ENCODE measurements at regions not wholly inside any gene's neighbourhood (a gene's known extent, or its start where the extent isn't known, plus 50 kb on each side); places are given as distances from the start of the nearest gene placed in this dataset.

GRCh38 chr10:106175760-106176377, 988.6 kb downstream of the SORCS1 start:
- no peak for DNase-seq

- DNase-seq, result no peak
These were observed 990.7 kb downstream of the SORCS1 start for GRCh38 chr10:106173838-106174237.

DNA sequence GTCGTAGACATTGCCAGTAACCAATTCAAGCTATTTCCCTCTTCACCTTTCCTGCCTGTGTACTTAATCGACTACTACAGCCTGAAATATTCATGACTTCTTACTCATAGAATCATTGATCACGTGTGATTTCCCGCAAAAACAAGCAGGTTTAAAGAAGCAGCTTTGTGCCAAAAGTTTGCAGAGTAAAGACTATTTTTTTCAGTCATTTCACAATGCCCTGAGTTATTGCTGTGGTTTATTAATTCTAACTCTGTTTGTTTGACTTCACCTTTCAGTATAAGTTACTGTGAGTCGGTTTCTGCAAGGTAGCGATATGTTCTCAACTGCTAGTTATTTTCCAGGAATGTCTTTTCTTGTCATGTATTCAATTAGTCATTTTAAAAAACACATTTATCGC, 995.3 kb downstream of the SORCS1 start:
- DNase-seq, result no peak

DNA sequence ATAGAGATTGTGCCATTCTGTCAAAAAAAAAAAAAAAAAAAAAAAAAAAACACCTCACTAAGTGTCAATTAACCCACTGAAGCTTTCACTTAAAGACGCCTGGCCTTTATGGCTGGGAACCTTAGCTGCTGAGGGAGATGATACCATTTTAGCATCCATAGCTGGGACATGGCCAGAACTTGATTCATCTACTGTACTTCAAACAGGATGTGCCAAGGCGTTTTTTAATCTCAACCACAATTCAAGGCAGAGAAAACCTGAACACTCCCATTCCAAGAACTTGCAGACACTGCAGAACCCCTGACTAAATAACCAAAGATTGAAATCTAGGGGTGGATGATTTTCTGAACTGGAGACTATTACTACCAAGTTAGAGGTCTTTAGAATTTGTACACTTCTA, 996.6 kb downstream of the SORCS1 start:
- no peak for DNase-seq

DNA sequence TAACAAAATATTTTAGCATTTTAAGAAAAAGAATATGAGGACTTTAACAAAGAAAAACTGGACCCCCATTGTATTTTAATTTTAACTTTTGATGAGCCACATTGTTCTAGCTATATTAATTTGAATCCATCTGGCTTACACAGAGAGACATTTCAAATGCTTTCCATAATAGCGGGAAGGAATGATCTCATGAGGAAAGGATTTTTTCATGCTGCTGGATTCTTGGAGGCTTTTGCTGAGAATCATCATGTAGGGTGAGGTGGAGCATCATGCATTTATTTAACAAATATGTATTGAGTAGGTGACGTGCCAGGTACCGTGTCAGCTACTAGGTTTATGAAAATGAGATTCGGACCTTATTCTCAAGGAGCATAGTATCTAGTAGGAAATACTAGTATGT, 1006.3 kb downstream of the SORCS1 start:
- no peak for DNase-seq

- no peak for DNase-seq
These were observed 1017.5 kb downstream of the SORCS1 start for GRCh38 chr10:106147021-106147420.

DNA sequence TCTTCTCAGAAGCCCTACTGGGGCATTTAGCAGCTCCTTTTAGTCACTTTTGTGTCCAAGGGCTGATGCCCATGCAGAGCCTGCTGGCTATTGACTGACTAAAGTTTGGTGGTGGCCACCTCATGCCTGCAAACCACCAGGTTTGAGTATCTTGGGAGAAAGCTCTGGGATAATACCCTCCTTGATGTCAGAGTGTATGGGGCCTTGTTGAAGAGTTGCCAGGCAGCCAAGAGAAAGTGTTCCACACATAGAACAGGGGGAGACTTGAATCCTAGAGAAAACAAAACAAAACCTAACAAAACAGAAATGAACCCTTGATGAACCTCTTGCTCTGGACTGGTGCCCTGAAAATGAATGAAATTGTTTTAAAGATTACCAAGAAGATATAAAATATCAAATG, 1024.6 kb downstream of the SORCS1 start:
- no peak for DNase-seq

DNA sequence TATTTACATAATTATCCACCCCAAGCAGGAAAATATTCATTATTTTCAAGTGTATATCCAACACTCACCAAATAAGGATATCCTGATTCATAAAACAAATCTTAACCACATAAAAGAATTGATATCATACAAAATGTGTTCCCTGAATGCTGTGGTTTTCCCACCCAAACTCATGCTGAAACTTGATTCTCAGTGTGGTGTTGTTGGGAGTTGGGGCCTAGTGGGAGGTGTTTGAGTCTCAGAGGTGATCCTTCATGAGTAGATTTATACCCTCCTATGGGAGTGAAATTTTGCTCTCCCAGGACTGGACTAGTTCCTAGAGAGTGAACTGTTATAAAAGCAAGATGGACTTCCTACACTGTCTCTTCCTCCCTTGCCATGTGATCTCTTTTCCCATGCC, 1028.3 kb downstream of the SORCS1 start:
- no peak for DNase-seq

DNA sequence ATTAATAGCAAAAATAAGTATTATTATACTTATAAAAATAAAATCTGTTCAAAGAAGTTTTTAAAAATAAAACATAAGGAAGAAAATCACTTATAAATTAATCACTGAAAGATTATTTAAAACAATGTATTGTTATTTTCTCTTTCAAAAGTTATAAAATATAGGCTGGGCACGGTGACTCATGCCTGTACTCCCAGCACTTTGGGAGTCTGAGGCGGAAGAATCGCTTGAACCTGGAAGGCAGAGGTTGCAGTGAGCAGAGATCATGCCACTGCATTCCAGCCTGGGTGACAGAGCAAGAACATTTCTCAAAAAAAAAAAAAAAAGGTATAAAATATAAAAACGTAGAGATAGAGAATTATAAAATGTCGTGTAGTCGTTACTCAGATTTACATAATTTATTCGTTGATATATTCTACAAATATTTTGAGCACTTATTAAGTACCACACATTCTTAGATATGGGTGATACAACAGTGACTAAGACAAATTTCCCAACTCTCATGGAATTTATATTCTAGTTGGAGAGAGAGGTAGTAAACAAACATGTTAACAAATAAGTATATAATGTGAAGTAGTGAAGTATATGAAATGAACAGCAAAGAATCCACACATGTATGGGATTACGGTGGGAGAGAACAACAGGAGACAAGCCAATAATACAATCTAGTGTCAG, 1030.0 kb downstream of the SORCS1 start:
- DNase-seq, result no peak

- no peak for DNase-seq
These were observed 1031.1 kb downstream of the SORCS1 start for GRCh38 chr10:106133451-106133850.

DNA sequence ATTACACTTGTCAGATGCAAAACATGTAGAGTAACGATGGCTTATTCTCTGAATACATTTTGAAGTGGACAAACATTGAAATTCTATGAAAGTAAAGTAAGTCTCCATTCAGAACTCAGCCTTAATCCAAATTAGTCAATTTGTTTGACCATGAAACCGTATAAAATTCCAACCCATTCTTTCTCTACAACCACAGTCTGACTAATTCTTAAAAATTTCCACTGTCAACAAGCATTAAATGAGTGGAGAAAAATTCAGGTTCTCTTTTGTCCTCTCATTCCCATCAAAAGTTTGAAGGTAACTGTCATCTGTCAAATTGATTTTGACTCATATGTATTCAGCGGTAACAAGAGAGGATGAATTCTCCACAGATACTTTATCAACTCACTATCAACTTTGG, 1031.5 kb downstream of the SORCS1 start:
- DNase-seq, result no peak

- no peak for DNase-seq
These were observed 1049.8 kb downstream of the SORCS1 start for GRCh38 chr10:106114656-106115186.

DNA sequence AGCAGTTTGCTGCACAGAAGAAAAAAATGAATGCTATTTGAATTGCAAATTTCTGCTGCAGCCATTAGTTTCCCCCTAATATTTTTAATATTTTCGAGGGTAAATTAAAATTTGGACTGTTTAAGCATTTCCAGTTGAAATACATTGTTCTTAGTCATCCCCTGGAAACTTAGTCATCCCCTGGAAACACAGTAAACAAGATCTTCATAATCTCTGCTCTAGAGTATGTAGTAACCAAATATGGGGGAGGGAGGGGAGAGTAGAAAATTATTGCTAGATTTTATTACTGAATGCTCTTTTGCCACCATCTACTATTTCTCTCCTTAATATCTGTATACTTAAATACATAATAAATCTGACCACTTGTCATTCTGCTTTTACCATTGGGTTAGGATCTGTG, 1053.3 kb downstream of the SORCS1 start:
- DNase-seq, result no peak

GRCh38 chr10:106107706-106108105, 1056.8 kb downstream of the SORCS1 start:
- no peak for DNase-seq

- no peak for DNase-seq
These were observed 1058.4 kb downstream of the SORCS1 start for GRCh38 chr10:106106114-106106513.

- DNase-seq, result no peak
These were observed 1074.7 kb downstream of the SORCS1 start for GRCh38 chr10:106089855-106090254.

- DNase-seq, result no peak
These were observed 1078.1 kb downstream of the SORCS1 start for GRCh38 chr10:106086391-106086790.

GRCh38 chr10:106083572-106083971, 1080.9 kb downstream of the SORCS1 start:
- DNase-seq, result no peak

DNA sequence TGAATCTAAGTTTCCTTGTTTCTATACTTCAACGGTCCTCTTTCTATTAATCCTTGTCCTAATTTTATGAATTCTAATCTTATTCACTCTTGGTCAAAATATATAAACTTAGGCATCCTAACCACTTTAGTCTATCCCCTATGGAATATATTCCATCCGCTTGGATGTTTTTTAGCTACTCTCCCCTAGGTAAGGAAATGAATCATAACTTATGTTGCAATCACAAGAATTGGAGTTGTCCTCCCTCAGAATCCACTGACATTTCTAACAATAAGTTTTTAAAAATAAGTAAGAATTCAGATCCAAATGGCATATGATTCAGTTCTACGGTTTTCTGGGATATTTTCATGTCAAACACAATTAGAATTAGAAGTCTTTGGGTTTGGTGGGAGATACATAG, 1081.6 kb downstream of the SORCS1 start:
- no peak for DNase-seq

- DNase-seq, result no peak
These were observed 1085.5 kb downstream of the SORCS1 start for GRCh38 chr10:106078895-106079576.

GRCh38 chr10:106076496-106076895, 1088.0 kb downstream of the SORCS1 start:
- DNase-seq, result no peak

DNA sequence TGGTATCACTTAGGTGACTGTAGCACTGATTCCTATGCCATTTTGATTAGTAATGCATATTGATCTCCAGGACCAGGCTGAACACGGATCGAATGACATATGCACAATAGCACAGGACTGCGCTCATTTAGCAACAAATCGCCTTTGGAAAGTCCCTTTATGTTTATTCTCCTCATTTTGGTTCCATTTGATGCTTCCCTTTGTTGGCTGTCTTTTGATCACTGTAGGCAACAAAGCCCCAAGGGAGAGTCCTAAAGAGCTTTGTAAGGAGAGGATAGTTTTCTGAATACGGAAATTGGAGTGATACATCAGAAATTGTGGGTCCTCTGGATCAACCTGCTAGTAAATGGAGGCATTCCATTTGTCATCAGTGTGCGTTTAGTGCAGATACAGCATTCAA, 1111.4 kb downstream of the SORCS1 start:
- DNase-seq, result no peak

DNA sequence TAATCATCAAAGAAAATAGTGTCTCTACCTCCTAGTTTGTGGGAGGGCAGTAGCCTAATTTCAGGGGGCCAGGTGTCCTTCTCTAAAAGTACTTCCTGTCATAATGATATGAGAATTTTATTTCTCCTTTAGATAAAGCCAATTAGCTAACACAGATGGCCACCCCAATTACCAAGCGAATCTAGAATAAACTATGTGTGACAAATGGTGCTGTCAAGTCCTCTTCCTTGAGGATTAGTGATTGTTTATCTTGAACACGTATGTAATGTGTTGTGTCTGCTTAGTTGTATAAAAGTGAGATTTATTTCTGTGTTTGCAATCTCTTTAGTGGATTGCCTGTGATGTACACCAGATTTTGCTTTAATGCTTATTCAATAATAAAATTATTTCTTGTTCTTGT, 1120.0 kb downstream of the SORCS1 start:
- DNase-seq, result no peak

- DNase-seq, result no peak
These were observed 1120.6 kb downstream of the SORCS1 start for GRCh38 chr10:106043863-106044262.
